ENCODE measurements at regions not wholly inside any gene's neighbourhood (a gene's known extent, or its start where the extent isn't known, plus 50 kb on each side); places are given as distances from the start of the nearest gene placed in this dataset.

- no peaks in the 10 kb centered on the region for H3K27me3 ChIP-seq (ENCODE audit: insufficient read depth, low read depth, low read length)
- no peaks in the 10 kb centered on the region for H4K20me1 ChIP-seq (ENCODE audit: insufficient read depth)
- no peak overlapping the region for H3K4me3 ChIP-seq (ENCODE audit: low read length)
- no peak overlapping the region for H3K4me2 ChIP-seq (ENCODE audit: low read length)
- H3K9me3 ChIP-seq (ENCODE audit: low read length): no peaks in the 10 kb centered on the region
- no peak overlapping the region for H3K27ac ChIP-seq (ENCODE audit: low read length)
- TF ChIP-seq CTCF (IDR thresholded peaks at IDR 0.05; ENCODE audit: poor library complexity, severe bottlenecking): no peak
- no peak for TF ChIP-seq EP300 (conservative IDR thresholded peaks at IDR 0.05; ENCODE audit: poor library complexity, severe bottlenecking)
- TF ChIP-seq RAD21 (conservative IDR thresholded peaks at IDR 0.05): no peak
- TF ChIP-seq REST (IDR thresholded peaks at IDR 0.05; ENCODE audit: borderline replicate concordance): no peak
- TF ChIP-seq MXI1 (conservative IDR thresholded peaks at IDR 0.05; ENCODE audit: poor library complexity, severe bottlenecking): no peak
- TF ChIP-seq SMC3 (conservative IDR thresholded peaks at IDR 0.05; ENCODE audit: poor library complexity): no peak
- no peak for TF ChIP-seq POLR2AphosphoS5 (IDR thresholded peaks at IDR 0.05)
- TF ChIP-seq EZH2 (IDR thresholded peaks at IDR 0.05; ENCODE audit: borderline replicate concordance, insufficient read depth, low read length, poor library complexity, severe bottlenecking): no peak
- no peak for TF ChIP-seq TAF1 (IDR thresholded peaks at IDR 0.05; ENCODE audit: low read depth)
- no peaks in the 10 kb centered on the region for H3K36me3 ChIP-seq (ENCODE audit: insufficient read depth, low read length)
- H2AFZ ChIP-seq (ENCODE audit: low read depth, low read length): no peak overlapping the region
- H3F3A ChIP-seq (ENCODE audit: insufficient read depth, low read length, poor library complexity, severe bottlenecking): peaks cover 4% of the 10 kb centered on the region
- no peaks in the 10 kb centered on the region for H3K9me2 ChIP-seq (ENCODE audit: insufficient read depth, low read length)
- H3K79me2 ChIP-seq (replicated peaks; ENCODE audit: insufficient read depth, low read length): no peaks in the 10 kb centered on the region
- no peak overlapping the region for H3K9ac ChIP-seq (ENCODE audit: low read length)
Observed at GRCh38 chr2:103875531-103875930, 978.4 kb upstream of the POU3F3 start.

GRCh38 chr2:103876611-103877010 lies 977.3 kb upstream of the POU3F3 start:
- Histone ChIP-seq H3K79me2 (replicated peaks; ENCODE audit: insufficient read depth, low read length) (no peaks in the 10 kb centered on the region), H3F3A (ENCODE audit: insufficient read depth, low read length, poor library complexity, severe bottlenecking) (peaks cover 4% of the 10 kb centered on the region), H3K9me3 (ENCODE audit: low read length) (no peaks in the 10 kb centered on the region), H3K36me3 (ENCODE audit: insufficient read depth, low read length) (no peaks in the 10 kb centered on the region), H3K4me3 (ENCODE audit: low read length) (no peak overlapping the region), H3K9ac (ENCODE audit: low read length) (no peak overlapping the region), H4K20me1 (ENCODE audit: insufficient read depth) (no peaks in the 10 kb centered on the region), H3K4me2 (ENCODE audit: low read length) (no peak overlapping the region), H3K27me3 (ENCODE audit: insufficient read depth, low read depth, low read length) (no peaks in the 10 kb centered on the region), H3K9me2 (ENCODE audit: insufficient read depth, low read length) (no peaks in the 10 kb centered on the region), H2AFZ (ENCODE audit: low read depth, low read length) (no peak overlapping the region), H3K27ac (ENCODE audit: low read length) (no peak overlapping the region)
- TF ChIP-seq RAD21 (conservative IDR thresholded peaks at IDR 0.05): no peak

GRCh38 chr2:103879101-103879500 lies 974.8 kb upstream of the POU3F3 start:
- H3K9me3 ChIP-seq (ENCODE audit: low read length): no peaks in the 10 kb centered on the region
- no peak overlapping the region for H3K9ac ChIP-seq (ENCODE audit: low read length)
- H2AFZ ChIP-seq (ENCODE audit: low read depth, low read length): no peak overlapping the region
- no peaks in the 10 kb centered on the region for H3K79me2 ChIP-seq (replicated peaks; ENCODE audit: insufficient read depth, low read length)
- no peaks in the 10 kb centered on the region for H3K36me3 ChIP-seq (ENCODE audit: insufficient read depth, low read length)
- no peak overlapping the region for H3K4me3 ChIP-seq (ENCODE audit: low read length)
- no peak overlapping the region for H3K4me2 ChIP-seq (ENCODE audit: low read length)
- no peaks in the 10 kb centered on the region for H4K20me1 ChIP-seq (ENCODE audit: insufficient read depth)
- TF ChIP-seq EP300 (conservative IDR thresholded peaks at IDR 0.05; ENCODE audit: poor library complexity, severe bottlenecking): no peak
- TF ChIP-seq SMC3 (conservative IDR thresholded peaks at IDR 0.05; ENCODE audit: poor library complexity): no peak
- TF ChIP-seq CTCF (IDR thresholded peaks at IDR 0.05; ENCODE audit: poor library complexity, severe bottlenecking): no peak
- no peak for TF ChIP-seq EZH2 (IDR thresholded peaks at IDR 0.05; ENCODE audit: borderline replicate concordance, insufficient read depth, low read length, poor library complexity, severe bottlenecking)
- TF ChIP-seq TAF1 (IDR thresholded peaks at IDR 0.05; ENCODE audit: low read depth): no peak
- no peak for TF ChIP-seq POLR2AphosphoS5 (IDR thresholded peaks at IDR 0.05)
- TF ChIP-seq RAD21 (conservative IDR thresholded peaks at IDR 0.05): no peak
- no peak for TF ChIP-seq MXI1 (conservative IDR thresholded peaks at IDR 0.05; ENCODE audit: poor library complexity, severe bottlenecking)
- no peak for TF ChIP-seq REST (IDR thresholded peaks at IDR 0.05; ENCODE audit: borderline replicate concordance)
- no peaks in the 10 kb centered on the region for H3K9me2 ChIP-seq (ENCODE audit: insufficient read depth, low read length)
- no peak overlapping the region for H3K27ac ChIP-seq (ENCODE audit: low read length)
- H3K27me3 ChIP-seq (ENCODE audit: insufficient read depth, low read depth, low read length): no peaks in the 10 kb centered on the region
- H3F3A ChIP-seq (ENCODE audit: insufficient read depth, low read length, poor library complexity, severe bottlenecking): no peaks in the 10 kb centered on the region
